A673 (cell line): ENCODE measurements at regions not wholly inside any gene's neighbourhood (a gene's known extent, or its start where the extent isn't known, plus 50 kb on each side); places are given as distances from the start of the nearest gene placed in this dataset.

Experiments
- BruUV-seq: library from RNA; stranded (reverse); fragments of 400-500 nt; replicated peaks from 2 replicates; lab custom pipeline; 2021; lab: Mats Ljungman, UMichigan
- CTCF ChIA-PET: fragments of 300-600 bp; sonication (Branson Sonifier 250); formaldehyde crosslinking; loops from one replicate; lab custom pipeline; 2022; ENCODE audit warnings: antibody characterized with exemption; lab: Charles Lee
- POLR2A ChIA-PET: fragments of 300-600 bp; sonication (Branson Sonifier 250); formaldehyde crosslinking; loops from one replicate; lab custom pipeline; 2022; ENCODE audit warnings: antibody characterized with exemption; ENCODE audit not compliant: low non-redundant PET; lab: Charles Lee
- DNase-seq: peaks from one replicate; pipeline ENCODE4 v3.0.0-alpha.2; 2015; ENCODE audit warnings: low spot score
- H3K27ac ChIP-seq: fragments of 200-600 bp; sonication (generic); 2 replicates; pipeline ENCODE4 v1.5.1; 2016; ENCODE audit warnings: mixed run types, low read depth, mild to moderate bottlenecking, mixed read lengths, antibody characterized with exemption, low read length; ENCODE audit not compliant: poor library complexity, severe bottlenecking
- H3K27me3 ChIP-seq: fragments of 200-600 bp; sonication (generic); replicated peaks from 2 replicates; pipeline ENCODE4 v1.6.1; 2017; ENCODE audit warnings: mixed run types, low read depth, mild to moderate bottlenecking, mixed read lengths, antibody characterized with exemption, low read length; ENCODE audit not compliant: insufficient read depth, poor library complexity
- H3K36me3 ChIP-seq: fragments of 200-600 bp; sonication (generic); 2 replicates; pipeline ENCODE4 v1.6.1; 2016; ENCODE audit warnings: mixed run types, mild to moderate bottlenecking, mixed read lengths, antibody characterized with exemption, low read length; ENCODE audit not compliant: insufficient read depth, poor library complexity, severe bottlenecking
- H3K4me1 ChIP-seq: fragments of 200-600 bp; sonication (generic); 2 replicates; pipeline ENCODE4 v1.6.1; 2017; ENCODE audit warnings: mixed run types, mild to moderate bottlenecking, mixed read lengths, antibody characterized with exemption, low read length; ENCODE audit not compliant: insufficient read depth, poor library complexity, severe bottlenecking
- H3K4me3 ChIP-seq: fragments of 200-600 bp; sonication (generic); 2 replicates; pipeline ENCODE4 v1.5.1; 2016; ENCODE audit warnings: low read depth, mixed run types, mild to moderate bottlenecking, mixed read lengths, low read length; ENCODE audit not compliant: poor library complexity, severe bottlenecking
- H3K9me3 ChIP-seq: fragments of 200-600 bp; sonication (generic); 2 replicates; pipeline ENCODE4 v1.6.1; 2016; ENCODE audit warnings: mixed run types, low read depth, mild to moderate bottlenecking, mixed read lengths, antibody characterized with exemption, low read length; ENCODE audit not compliant: poor library complexity, severe bottlenecking
- EZH2 ChIP-seq: fragments of 200-600 bp; sonication (generic); IDR thresholded peaks from 2 replicates; pipeline ENCODE4 v1.6.1; 2017; ENCODE audit warnings: borderline replicate concordance, low read depth, mild to moderate bottlenecking, mixed read lengths, antibody characterized with exemption, low read length; ENCODE audit not compliant: poor library complexity, severe bottlenecking
- intact Hi-C: fragments of 100-400 bp; cut with micrococcal nuclease; formaldehyde crosslinking; loops from one replicate; pipeline ENCODE4 v1.10.0; 2022; ENCODE audit not compliant: unreplicated experiment
- TF ChIP-seq, protein P1 (sequence below): fragments of 300-800, 200-600 bp; sonication (generic); conservative IDR thresholded peaks from 2 replicates; pipeline ENCODE4 v1.5.1; 2017; ENCODE audit warnings: low read depth, mild to moderate bottlenecking, antibody characterized with exemption, low read length, moderate library complexity, mixed read lengths

- CTCF ChIA-PET = no interaction called here
- no peak overlapping the region for H3K4me3 ChIP-seq
- no peak for DNase-seq
- no peaks in the 10 kb centered on the region for H3K36me3 ChIP-seq
- no peak for TF ChIP-seq EZH2
- TF ChIP-seq, protein P1, sequence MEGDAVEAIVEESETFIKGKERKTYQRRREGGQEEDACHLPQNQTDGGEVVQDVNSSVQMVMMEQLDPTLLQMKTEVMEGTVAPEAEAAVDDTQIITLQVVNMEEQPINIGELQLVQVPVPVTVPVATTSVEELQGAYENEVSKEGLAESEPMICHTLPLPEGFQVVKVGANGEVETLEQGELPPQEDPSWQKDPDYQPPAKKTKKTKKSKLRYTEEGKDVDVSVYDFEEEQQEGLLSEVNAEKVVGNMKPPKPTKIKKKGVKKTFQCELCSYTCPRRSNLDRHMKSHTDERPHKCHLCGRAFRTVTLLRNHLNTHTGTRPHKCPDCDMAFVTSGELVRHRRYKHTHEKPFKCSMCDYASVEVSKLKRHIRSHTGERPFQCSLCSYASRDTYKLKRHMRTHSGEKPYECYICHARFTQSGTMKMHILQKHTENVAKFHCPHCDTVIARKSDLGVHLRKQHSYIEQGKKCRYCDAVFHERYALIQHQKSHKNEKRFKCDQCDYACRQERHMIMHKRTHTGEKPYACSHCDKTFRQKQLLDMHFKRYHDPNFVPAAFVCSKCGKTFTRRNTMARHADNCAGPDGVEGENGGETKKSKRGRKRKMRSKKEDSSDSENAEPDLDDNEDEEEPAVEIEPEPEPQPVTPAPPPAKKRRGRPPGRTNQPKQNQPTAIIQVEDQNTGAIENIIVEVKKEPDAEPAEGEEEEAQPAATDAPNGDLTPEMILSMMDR = no peak
- H3K27me3 ChIP-seq = no peaks in the 10 kb centered on the region
- POLR2A ChIA-PET = no interaction called here
- no peak overlapping the region for H3K27ac ChIP-seq
- intact Hi-C loops = no loop called here
- H3K4me1 ChIP-seq = no peaks in the 10 kb centered on the region
- H3K9me3 ChIP-seq = no peaks in the 10 kb centered on the region
- no TSS peak for BruUV-seq
Measured at GRCh38 chr12:68474467-68475204, 136.1 kb upstream of the RAP1B start.

GRCh38 chr12:68476794-68477193, 133.9 kb upstream of the RAP1B start:
- BruUV-seq = no TSS peak
- CTCF ChIA-PET = no interaction called here
- no peak overlapping the region for H3K4me3 ChIP-seq
- no peaks in the 10 kb centered on the region for H3K9me3 ChIP-seq
- H3K27ac ChIP-seq = no peak overlapping the region
- TF ChIP-seq, protein P1 = no peak
- TF ChIP-seq EZH2 = no peak
- H3K27me3 ChIP-seq = no peaks in the 10 kb centered on the region
- H3K36me3 ChIP-seq = no peaks in the 10 kb centered on the region
- H3K4me1 ChIP-seq = peaks cover 6% of the 10 kb centered on the region
- DNase-seq = no peak
- intact Hi-C loops = no loop called here
- POLR2A ChIA-PET = no interaction called here

GRCh38 chr12:68477261-68477772, 133.4 kb upstream of the RAP1B start:
- CTCF ChIA-PET = no interaction called here

More at GRCh38 chr12:68477261-68477772, 133.4 kb upstream of the RAP1B start:
- Histone ChIP-seq H3K4me3 (no peak overlapping the region), H3K9me3 (no peaks in the 10 kb centered on the region), H3K36me3 (no peaks in the 10 kb centered on the region), H3K4me1 (peaks cover 11% of the 10 kb centered on the region), H3K27ac (no peak overlapping the region), H3K27me3 (no peaks in the 10 kb centered on the region)
- POLR2A ChIA-PET = no interaction called here
- intact Hi-C loops = no loop called here
- no peak for DNase-seq
- no TSS peak for BruUV-seq
- TF ChIP-seq EZH2 = no peak
- TF ChIP-seq, protein P1 = no peak
